Right lobe of liver (tissue), 4 donors: ENCODE measurements at regions not wholly inside any gene's neighbourhood (a gene's known extent, or its start where the extent isn't known, plus 50 kb on each side); places are given as distances from the start of the nearest gene placed in this dataset.

Experiments used
- POLR2A ChIP-seq: fragments of 450-650 bp; IDR thresholded peaks from one replicate; pipeline ENCODE4 v1.6.1; 2017; ENCODE audit warnings: antibody characterized with exemption, mild to moderate bottlenecking
- TF ChIP-seq, protein P1 (sequence below), 4 donors: fragments of 200-600 bp in 3 of 4; fragments of 450-650 bp in 1 of 4; IDR thresholded peaks; one replicate each; pipeline versions ENCODE4 v1.5.1 to v1.8.0; 2016 to 2022; ENCODE audit warnings: antibody characterized with exemption in 4 of 4, mild to moderate bottlenecking in 2 of 4
- donor health status: DM: no; HTN: no; CAD: no.
- donor health status: DM: no; HTN: no; CAD: no.
- donor health status: DM: no; HTN: yes; CAD: no.

DNA sequence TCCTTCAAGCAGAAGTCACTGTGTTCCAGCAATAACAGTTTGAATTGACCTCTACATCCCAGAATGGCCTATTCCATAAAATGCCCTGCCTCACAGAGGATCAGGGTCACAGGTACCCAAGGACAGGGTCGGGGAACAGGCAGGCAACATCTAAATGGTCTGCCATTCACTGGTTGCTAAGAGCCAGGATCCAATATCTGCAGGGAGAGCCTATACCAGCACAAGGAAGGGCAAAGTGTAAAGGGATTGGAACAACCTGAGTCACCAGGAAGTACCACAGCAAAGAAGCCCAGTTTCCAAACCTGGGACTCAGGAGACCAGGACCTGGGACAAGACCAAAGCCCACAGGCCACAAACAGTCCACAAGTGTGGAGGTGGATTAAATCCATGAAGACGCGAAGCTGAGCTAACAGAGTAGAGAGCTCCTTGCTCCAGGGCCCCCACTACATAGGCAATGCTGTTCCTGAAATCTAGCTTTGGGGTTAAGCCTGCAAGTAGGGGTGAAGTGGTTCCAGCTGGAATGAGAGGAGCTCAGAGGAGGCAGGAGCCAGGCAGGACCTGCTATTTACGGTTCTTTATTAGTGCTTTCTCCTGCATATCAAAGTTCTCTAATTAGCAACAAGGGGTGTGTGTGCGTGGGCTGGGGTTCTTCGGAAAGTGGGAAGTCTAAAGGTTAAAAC is 274.3 kb downstream of the BCL11B start:
- TF ChIP-seq, protein P1, sequence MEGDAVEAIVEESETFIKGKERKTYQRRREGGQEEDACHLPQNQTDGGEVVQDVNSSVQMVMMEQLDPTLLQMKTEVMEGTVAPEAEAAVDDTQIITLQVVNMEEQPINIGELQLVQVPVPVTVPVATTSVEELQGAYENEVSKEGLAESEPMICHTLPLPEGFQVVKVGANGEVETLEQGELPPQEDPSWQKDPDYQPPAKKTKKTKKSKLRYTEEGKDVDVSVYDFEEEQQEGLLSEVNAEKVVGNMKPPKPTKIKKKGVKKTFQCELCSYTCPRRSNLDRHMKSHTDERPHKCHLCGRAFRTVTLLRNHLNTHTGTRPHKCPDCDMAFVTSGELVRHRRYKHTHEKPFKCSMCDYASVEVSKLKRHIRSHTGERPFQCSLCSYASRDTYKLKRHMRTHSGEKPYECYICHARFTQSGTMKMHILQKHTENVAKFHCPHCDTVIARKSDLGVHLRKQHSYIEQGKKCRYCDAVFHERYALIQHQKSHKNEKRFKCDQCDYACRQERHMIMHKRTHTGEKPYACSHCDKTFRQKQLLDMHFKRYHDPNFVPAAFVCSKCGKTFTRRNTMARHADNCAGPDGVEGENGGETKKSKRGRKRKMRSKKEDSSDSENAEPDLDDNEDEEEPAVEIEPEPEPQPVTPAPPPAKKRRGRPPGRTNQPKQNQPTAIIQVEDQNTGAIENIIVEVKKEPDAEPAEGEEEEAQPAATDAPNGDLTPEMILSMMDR (IDR thresholded peaks at IDR 0.05), result no peak
- no peak for TF ChIP-seq POLR2A
